Gastroesophageal sphincter (tissue), 3 donors: ENCODE measurements at regions not wholly inside any gene's neighbourhood (a gene's known extent, or its start where the extent isn't known, plus 50 kb on each side); places are given as distances from the start of the nearest gene placed in this dataset.

Experiments used
- CTCF ChIP-seq, 4 experiments: fragments of 200-600 bp in 2 of 4; fragments of 450-650 bp in 2 of 4; sonication (generic) in 1 of 4; IDR thresholded peaks; one replicate each; pipeline ENCODE4 v1.5.1; 2017 to 2019; ENCODE audit warnings: antibody characterized with exemption in 4 of 4, mild to moderate bottlenecking in 2 of 4, moderate library complexity in 2 of 4
- POLR2A ChIP-seq, 2 donors: fragments of 450-650 bp; IDR thresholded peaks; one replicate each; pipeline ENCODE4 v1.6.1; 2017; ENCODE audit warnings: antibody characterized with exemption in 2 of 2, mild to moderate bottlenecking in 2 of 2, moderate library complexity in 1 of 2
- POLR2AphosphoS5 ChIP-seq: sonication (generic); formaldehyde crosslinking; IDR thresholded peaks from one replicate; pipeline ENCODE4 v1.6.1; 2017; ENCODE audit warnings: antibody characterized with exemption

GRCh38 chr3:18114894-18115293 lies 310.2 kb downstream of the SATB1 start:
- TF ChIP-seq POLR2A (IDR thresholded peaks at IDR 0.05) (no peak), CTCF (IDR thresholded peaks at IDR 0.05) (no peak), POLR2AphosphoS5 (no peak)
